HG03520 (cell line): ENCODE measurements at regions not wholly inside any gene's neighbourhood (a gene's known extent, or its start where the extent isn't known, plus 50 kb on each side); places are given as distances from the start of the nearest gene placed in this dataset.
A peak's percentile ranks its signal among the peaks of the same experiment; 100 is the strongest.

Experiments used
- ATAC-seq: cut with Tn5 transposase; IDR thresholded peaks from one replicate; pipeline ENCODE4 v1.9.1; 2021; ENCODE audit warnings: mild to moderate bottlenecking, moderate library complexity; ENCODE audit not compliant: unreplicated experiment

DNA sequence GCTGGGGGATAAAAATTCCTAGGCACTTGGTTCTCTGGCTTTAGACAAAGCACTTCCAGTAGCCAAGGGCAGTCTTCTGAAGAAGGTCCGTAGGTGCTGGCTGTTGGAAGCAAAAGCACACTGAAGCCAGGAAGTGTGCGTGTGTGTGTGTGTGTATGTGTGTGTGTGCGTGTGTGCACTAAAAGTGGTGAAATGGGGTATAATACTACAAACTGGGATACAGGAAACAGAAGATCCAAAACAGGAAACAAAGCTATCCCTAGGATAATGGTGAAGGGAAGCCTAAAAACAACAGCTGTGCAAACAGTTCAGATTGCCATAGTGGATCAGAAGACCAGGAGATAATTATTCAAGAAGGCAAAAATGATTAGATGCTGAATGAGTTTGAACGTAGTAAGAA is 103.4 kb downstream of the IL20RB start:
- ATAC-seq: no peak

DNA sequence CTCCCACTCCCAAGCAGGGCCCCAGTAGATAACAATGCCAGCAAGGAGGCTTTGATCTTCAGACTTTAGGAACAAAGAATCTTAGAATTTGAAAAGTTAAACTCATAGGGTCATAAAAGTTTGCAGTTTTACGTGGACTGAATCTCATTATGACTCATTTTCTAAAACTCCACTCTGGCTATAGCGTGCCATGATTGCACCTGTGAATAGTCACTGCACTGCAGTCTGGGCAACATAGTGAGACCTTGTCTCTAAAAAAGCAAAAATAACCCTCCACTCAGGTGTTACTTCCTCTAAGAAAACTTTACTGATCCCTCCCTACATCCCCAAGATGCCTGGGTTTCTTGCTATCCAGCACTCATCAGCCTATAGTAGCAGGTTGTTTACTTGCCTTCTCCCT is 104.5 kb downstream of the IL20RB start:
- peak; percentile 88 for ATAC-seq

DNA sequence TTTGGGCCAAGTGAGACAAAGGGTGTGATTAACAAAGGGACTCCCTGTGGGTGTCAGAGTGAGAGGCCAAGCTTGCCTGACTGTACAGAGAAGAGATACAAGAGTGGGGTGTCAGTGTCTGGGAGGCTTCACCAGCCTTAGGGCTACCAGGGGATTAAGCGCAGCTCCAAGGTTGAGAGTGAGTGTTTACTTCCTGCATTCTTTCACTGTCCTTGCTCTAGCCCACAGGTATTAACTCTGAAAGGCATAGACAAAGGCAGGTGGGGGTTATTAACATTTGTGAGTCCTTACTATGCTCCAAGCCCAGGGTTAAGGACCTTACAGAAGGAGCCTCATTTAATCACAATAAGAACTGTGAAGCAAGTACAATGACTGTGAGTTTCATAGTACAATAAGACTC is 107.6 kb downstream of the IL20RB start:
- ATAC-seq: no peak

DNA sequence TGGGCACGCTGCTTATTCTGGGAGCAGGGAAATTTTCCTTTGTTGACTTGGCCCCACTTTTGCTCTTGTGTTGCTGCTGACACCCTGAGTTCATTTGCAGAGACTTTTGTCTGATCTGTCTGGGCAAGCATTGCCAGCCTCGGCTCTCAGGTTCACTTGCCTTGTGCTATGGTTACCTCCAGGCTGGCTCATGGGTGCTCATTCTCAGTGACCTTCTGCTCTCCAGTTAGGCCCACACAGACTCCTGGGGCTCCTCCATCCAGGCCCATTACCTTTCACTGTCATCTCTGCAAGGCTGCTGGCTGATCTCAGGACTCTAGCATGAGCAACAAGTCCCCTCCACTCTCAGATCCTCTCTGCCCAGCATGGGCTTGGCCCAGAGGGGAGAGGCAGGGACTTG is 108.3 kb downstream of the IL20RB start:
- ATAC-seq: no peak

DNA sequence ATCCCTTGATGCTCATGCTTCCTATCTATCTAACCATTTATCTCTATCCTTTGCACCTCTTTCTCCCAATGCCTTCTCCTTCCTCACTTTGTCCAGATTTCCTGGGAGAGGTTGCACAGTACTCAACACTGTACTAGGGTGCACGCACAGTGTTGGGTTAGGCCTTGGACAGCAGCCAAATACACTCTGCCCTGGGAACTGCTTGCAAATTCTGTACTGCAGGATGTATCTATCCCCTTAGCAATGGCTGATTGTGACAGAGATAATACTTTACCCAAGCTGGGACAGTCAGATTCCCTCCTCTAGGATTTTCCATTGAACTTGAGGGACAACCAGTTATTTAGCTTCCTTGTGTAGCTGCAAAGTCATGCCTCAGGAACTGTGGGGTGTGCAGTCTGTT is 113.3 kb downstream of the IL20RB start:
- no peak for ATAC-seq

DNA sequence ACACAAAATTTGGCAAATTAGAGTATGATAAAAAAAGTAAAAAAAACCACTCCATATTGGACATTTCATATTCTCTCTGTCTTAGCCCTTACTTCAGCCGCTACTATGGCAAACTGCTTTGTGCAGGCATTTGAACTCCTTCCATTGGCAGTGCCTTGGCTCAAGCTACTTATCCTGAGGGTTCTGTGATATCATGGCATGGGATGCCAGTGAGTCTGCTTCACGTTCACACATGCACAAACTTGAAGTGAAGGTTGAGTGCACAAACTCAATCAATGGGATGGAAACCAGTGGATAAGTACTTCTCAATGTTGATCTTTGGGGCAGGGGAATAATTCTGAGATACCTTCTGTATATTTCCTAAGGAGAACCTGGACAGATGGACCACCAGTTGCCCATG is 117.2 kb downstream of the IL20RB start:
- ATAC-seq: no peak

DNA sequence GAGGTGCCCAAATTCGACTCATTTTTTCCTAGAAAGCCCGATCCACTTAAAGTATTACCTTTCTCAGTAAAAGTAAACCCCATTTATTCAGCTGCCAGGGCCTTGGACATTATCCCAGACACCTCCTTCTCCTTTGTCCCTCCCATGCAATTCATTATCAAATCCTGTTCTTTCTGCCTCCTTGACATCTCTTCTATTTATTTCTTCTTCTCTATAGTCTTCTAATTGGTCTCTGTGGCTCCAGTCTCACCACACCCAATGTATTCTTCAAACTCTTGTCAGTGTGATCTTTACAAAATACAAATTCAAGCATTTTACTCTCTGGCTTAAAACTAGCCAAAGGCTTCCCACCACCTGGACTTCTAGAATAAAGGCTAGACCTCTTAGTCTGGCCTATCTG is 120.3 kb downstream of the IL20RB start:
- no peak for ATAC-seq

DNA sequence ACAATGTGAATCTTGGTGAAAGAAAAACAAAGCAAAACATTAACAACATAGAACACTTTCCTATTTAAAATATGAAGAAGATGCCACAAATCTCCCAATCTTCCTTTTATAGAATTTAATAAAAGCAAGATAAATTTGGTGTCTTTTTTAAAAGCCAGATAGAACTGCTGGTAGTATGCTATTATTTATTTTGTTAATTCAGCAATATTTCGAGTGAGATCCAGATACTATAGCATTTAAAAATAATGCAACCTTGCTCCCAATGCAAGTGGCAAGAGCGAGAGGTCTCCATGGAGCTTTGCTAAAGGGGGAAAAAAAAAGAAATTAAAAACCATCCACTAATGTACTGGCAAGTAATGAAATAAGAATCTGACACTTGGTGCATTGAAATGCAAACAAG is 121.8 kb downstream of the IL20RB start:
- ATAC-seq: no peak

DNA sequence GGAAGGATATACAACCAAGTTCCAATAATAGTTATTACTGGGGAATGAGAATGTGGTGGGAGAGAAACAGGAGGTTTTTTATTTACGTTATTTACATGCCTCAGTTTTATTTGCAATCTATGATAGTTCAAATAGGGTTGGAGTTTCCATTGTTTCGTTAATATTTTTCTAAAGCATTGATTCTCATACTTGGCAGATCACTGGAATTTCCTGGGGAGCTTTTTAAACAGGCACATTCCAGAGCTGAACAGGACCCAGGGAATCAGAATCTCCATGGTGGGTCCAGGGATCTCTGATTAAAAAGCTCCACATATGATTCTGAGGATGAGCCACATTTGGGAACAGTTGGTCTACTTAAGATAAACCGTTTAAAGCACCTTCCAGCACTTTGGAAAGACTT is 123.9 kb downstream of the IL20RB start:
- ATAC-seq: no peak

DNA sequence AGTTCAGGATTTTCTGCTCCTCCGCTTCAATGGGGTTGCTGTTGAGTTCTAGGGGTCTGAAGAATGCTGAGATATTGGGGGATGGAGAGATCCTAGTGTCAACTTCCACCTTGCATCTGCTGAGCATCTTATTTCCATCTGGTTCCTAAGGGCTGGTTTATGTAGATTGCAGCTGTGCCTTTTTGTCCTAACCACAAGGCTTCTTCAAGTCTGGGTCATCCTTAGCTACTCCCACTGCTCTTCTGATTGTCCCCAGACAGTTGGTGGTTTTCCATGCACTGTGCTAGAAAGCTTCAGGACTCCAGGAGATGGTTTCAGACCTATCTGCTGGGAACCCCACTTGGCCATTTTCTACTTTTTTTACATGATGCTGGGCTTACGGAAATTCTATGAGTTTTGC is 125.0 kb downstream of the IL20RB start:
- no peak for ATAC-seq

DNA sequence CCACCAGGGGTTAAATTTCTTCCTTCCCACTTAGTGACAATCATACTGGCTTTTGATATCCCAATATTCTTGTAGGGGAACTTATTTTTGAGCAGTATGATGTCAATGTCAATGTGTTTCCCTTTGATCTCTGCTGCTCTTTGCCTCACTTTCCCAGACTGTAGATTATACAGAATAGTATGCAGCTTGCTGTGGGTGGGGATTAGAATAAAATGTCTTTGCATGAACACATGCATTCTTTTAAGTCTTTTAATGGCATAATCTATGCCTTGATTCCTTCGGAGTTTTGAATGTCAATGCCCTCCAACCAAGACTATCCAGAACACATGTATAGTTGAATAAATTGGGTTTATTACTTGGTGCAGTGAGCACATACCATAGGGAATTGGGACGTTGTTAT is 125.5 kb downstream of the IL20RB start:
- no peak for ATAC-seq

DNA sequence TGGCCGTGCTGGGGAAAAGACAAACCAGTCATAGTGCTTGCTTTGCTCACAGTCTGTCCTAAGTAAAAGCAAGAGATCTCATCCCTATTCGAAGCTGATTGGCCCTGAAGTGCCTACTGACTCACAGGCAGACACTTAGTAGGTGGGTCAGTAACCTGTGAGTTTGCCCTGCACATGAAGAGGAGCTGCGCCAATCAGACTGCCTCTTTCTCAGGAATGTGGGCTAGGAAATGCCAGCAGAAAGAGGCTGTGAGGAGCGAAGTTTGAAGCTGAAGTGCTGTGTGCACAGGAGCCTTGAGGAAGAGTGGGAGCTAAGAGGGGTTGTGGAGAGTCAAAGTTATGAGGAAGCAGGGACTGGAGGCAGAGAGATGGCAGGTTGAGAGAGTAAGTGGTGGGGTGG is 126.8 kb downstream of the IL20RB start:
- ATAC-seq: no peak

DNA sequence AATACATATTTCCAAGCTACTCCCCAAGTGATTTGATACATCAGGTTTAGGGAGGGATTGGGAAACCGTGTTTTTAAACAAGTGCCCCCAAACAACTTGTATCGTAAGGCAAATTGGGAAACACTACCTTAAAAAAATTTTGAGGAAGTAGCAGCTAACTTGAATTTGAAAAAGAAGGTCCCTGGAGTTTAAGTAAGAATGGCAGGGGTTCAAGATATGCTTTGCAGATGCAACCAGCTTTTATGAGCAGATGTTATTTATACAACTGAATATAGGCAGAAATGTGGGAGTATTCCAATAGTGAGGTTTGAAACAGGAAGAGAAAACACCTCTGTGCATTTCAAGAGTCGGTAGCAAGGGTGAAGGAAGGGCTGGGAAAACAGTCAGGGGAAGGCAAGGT is 139.6 kb downstream of the IL20RB start:
- no peak for ATAC-seq

DNA sequence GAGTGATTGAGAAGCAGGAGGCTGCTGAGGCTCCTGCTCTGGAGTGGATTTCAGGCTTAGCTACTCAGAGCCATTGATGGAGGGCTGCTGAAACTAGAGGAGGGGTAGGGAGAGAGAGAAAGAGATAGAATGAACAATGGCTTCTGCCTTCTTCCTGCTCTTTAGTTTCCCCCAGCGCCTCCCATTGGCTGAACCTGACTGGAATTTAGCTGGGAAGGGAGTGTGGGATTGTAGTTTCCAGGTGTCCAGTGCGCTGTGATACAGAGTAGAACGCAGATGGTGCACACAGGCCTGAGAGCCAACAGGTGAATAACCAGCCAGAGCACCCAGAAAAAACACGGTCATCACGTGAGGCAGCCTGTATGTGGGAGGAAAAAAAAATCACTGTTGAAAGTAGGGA is 140.1 kb downstream of the IL20RB start:
- no peak for ATAC-seq

DNA sequence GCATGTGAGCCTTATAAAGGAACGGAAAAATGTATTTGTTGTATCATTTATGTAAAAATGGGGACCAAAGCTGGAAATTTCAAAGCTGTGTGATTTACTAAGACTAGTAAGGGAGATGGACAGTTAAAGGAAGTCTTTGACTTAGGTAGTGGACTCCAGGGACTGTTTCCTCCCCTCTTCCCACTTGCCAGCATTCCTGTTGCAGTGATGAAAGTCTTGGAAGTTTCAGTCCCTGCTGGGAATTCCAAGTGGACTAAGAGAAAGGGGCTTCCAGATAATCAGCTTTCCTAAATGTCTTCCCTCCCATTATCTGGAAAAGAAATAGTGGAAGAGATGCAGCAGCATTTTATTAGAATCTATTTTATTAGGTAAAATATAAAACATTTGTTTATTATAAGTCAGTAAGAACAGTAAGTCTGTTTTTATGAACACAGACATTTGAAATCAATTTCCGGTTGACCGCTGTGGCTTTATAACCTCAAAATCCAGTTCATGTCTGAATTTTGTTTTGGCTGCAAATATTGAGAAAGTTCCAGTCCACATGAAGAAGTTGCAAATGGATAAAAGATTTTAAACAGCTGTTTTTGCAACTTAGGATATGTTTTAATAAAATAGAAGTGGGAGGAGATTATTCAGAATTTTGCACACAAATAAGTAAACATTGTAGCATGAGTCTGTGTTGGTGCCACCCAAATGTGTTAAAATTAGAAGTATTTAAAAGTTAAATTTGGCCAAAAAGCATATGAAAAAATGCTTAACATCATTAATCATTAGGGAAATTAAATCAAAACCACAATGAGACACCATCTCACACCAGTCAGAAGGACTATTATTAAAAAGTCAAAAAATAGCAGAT is 141.8 kb downstream of the IL20RB start:
- no peak for ATAC-seq

DNA sequence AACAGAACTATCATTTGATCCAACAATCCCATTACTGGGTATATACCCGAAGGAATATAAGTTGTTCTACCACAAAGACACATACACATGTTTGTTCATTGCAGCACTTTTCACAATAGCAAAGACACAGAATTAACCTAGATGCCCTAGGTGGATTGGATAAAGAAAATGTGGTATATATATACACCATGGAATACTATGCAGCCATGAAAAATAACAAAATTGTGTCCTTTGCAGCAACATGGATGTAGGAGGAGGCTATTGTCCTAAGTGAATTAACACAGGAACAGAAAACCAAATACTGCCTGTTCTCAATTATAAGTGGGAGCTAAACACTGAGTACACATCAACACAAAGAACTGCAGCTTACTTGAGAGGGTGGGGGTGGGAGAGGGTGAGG is 142.5 kb downstream of the IL20RB start:
- no peak for ATAC-seq

DNA sequence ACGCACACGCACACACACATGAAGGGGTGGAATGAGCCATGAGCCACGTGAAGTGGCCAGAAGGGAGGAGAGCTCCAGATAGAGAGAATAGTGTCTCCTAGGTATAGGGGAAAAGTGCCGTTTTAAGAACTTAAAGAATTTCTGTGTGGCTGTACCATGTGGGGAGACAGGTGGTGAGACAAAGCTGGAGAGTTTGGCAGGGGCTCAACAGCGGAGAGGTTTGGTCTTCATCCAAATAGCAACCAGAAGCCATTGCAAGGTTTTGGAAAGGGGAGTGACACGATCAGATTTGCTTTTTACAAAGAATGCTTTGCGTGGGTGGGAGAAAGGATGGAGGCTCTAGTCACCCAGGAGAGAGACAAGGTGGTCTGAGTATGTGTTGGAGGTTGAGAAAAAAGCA is 146.0 kb downstream of the IL20RB start:
- no peak for ATAC-seq

DNA sequence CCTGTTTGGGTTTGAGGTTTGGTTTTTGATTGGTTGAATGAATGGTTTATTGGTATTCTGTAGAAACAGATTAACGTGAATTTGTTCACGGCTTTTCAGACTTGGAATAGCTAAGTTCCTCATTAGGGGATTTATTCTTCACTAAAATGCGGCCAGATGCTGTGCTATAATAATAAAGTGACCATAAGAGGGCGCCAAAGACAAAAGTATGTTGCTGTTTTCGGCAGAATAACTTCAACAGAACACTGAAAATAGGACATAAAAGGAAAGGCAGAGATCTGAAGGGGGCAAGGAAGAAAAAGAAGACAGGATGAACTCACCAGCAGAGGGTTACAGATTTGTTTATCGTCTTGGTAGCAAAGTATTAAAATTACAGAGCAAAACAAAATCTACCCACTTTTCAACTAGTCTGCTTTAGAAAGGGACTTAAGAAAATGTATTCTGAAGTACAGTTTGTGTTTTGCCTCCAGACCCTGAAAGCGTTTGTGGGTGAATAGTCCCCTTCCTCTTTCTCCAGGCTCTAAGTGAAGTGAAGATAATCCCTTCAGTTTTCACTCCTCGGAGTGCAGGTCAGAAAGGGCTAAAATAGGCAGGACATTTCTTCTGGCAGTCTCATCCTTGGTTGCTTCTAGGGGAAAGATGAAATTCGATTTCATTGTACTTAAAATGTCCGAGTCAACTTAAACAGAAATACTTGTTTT is 147.6 kb downstream of the IL20RB start:
- no peak for ATAC-seq

DNA sequence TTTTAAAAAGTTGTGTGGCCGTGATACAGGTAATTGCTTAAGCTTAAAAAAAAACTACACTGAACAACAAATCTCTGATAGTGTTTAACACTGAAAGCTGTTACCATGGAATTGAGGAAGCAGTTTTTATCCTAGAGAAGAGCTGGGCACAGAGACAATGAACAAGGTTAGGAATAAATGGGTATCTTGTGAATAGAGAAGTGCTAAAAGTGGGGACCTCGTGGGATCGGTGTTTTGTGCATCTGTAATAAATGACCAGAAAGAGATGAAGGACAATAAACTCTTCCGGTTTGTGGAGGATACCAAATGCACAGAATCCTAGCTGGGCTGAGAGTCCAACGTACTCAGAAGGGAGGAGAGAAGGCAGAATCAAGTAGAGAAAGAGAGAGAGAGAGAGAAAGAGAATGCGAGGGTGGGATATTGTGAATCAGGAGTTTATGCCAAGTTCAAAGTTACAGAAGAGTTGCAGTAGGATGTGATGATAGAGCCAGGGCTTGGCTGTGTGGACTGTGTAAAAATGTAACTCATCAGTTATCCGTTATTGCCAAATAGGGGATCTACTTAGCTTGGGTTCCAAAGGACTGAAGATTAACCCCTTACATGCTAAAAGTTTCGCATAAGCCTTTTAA is 148.9 kb downstream of the IL20RB start:
- ATAC-seq: no peak

DNA sequence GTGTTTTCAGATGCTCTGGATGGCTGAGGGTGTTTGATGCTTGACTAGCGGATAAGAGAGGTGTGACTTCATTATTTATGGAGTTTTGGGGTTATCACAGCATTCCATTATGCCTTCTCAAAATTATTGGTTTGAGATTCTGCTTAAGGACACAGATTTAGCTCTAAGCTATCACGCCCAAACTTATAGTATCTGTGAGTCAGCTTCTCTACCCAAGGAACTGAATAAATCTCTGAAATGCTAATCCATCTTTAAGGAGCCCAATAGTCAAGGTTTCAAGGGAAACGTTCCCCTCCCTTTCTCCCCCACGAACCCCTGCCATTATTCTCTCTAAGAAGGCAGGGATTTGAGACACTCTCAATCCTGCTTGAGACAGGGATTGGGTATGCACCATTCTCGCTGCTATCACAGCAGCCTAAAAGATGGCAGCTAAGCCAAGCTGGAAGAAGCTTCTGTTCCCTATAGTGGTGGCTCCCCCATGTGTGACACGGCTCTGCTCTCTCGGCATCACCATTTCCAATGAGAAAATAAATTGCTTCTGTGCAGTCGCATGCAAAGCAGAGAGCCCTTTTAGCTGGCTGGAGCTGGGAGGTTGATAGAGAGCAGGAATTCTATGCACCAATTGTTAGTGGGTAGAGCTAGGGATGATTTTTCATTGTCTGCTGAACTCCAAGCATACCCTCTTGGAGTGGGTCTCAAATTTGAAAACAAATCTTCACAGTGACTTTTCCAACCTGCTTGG is 151.1 kb downstream of the IL20RB start:
- no peak for ATAC-seq

DNA sequence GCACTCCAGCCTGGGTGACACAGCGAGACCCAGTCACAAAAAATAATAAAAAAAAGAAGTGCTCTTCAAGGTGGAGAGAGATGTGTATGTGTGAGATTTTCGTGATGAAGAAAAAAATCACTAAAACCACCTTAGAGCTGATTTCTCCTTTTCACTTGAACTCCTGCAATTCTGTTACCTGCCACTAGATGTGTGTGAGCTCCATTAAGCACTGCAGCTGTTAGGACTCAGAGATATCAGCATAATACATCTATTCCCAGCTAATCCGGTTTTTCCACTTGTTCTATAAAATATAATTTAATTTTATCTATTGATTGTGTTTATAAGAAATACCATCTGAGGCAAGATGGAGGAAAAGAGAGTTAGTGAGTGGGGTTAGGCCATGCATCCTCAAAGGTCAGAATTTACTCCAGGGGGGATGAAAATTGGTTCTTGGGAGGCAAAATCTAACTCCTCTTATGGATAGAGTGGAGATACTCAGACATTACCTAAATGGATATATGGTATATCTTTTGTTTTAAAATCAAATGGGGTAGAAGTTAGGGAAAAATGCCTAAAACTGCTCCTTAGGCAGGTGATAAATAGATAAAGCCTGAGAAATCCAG is 152.7 kb downstream of the IL20RB start:
- no peak for ATAC-seq
